GM12878 (cell line): ENCODE measurements at regions not wholly inside any gene's neighbourhood (a gene's known extent, or its start where the extent isn't known, plus 50 kb on each side); places are given as distances from the start of the nearest gene placed in this dataset.

Experiments
- ATAC-seq: fragments of 200-7000 bp; cut with Tn5 transposase; 3 replicates; pipeline ENCODE4 v1.9.1; 2020; ENCODE audit warnings: mild to moderate bottlenecking, moderate library complexity
- BruUV-seq: library from RNA; stranded (reverse); fragments of 400-500 nt; replicated peaks from 2 replicates; lab custom pipeline; 2021; lab: Mats Ljungman, UMichigan
- CTCF ChIA-PET: fragments of 300-600 bp; sonication (Branson Sonifier 250); formaldehyde crosslinking; extraction: SDS; loops from one replicate; lab custom pipeline; 2021; ENCODE audit warnings: inconsistent platforms; lab: Yijun Ruan, JAX
- POLR2A ChIA-PET: fragments of 350-600 bp; formaldehyde crosslinking; extraction: SDS; loops from one replicate; lab custom pipeline; 2021; ENCODE audit warnings: inconsistent platforms; lab: Charles Lee
- RAD21 ChIA-PET: fragments of 300-600 bp; sonication (Branson Sonifier 250); formaldehyde crosslinking; loops from one replicate; lab custom pipeline; 2023; ENCODE audit warnings: antibody characterized with exemption; ENCODE audit not compliant: unreplicated experiment; lab: Charles Lee
- SMC1A ChIA-PET: fragments of 300-600 bp; sonication (Branson Sonifier 250); formaldehyde crosslinking; loops from one replicate; lab custom pipeline; 2023; ENCODE audit not compliant: unreplicated experiment, uncharacterized antibody; lab: Charles Lee
- DNase-seq: peaks from one replicate; pipeline ENCODE4 v3.0.0-alpha.2; 2011; ENCODE audit warnings: low read depth, low spot score
- FAIRE-seq: peaks from 3 replicates; lab custom pipeline; 2011; peaks lifted over from hg19 to GRCh38; lab: Jason Lieb, UNC
- H2AFZ ChIP-seq: 2 replicates; pipeline ENCODE4 v1.6.0; 2011; ENCODE audit warnings: low read depth, low read length, control low read depth; ENCODE audit not compliant: control insufficient read depth
- H3K27ac ChIP-seq: 2 replicates; pipeline ENCODE4 v1.5.1; 2011; ENCODE audit warnings: control low read depth; ENCODE audit not compliant: control insufficient read depth, insufficient read depth
- H3K27me3 ChIP-seq, 2 experiments: replicated peaks in 1 of 2; 2 replicates each; pipeline versions ENCODE4 v1.6.0 to v1.6.1; 2011; ENCODE audit warnings: low read length in 1 of 2; ENCODE audit not compliant: control insufficient read depth in 2 of 2, insufficient read depth in 2 of 2
- H3K36me3 ChIP-seq, 2 experiments: 2 replicates each; pipeline ENCODE4 v1.5.1; 2011; ENCODE audit warnings: low read length in 1 of 2; ENCODE audit not compliant: control insufficient read depth in 2 of 2, insufficient read depth in 2 of 2
- H3K4me1 ChIP-seq: 2 replicates; pipeline ENCODE4 v1.6.1; 2011; ENCODE audit warnings: mild to moderate bottlenecking, low read length, moderate library complexity, mixed read lengths; ENCODE audit not compliant: control insufficient read depth, insufficient read depth
- H3K4me2 ChIP-seq: 2 replicates; pipeline ENCODE4 v1.6.0; 2011; ENCODE audit warnings: control low read depth; ENCODE audit not compliant: control insufficient read depth, insufficient read depth
- H3K4me3 ChIP-seq: fragments of 200-600 bp; sonication (generic); 2 replicates; pipeline ENCODE4 v1.5.1; 2016
- H3K79me2 ChIP-seq: 2 replicates; pipeline ENCODE4 v1.6.0; 2011; ENCODE audit warnings: low read length; ENCODE audit not compliant: control insufficient read depth, insufficient read depth
- H3K9ac ChIP-seq: 2 replicates; pipeline ENCODE4 v1.8.0; 2011; ENCODE audit warnings: low read length, control low read depth, mixed read lengths; ENCODE audit not compliant: control insufficient read depth, insufficient read depth
- H3K9me3 ChIP-seq: replicated peaks from 3 replicates; pipeline ENCODE4 v1.5.1; 2011; ENCODE audit warnings: mild to moderate bottlenecking, low read length; ENCODE audit not compliant: control insufficient read depth, insufficient read depth
- H4K20me1 ChIP-seq: 2 replicates; pipeline ENCODE4 v1.6.0; 2011; ENCODE audit not compliant: control insufficient read depth, insufficient read depth
- DPF2 ChIP-seq: fragments of 450-650 bp; IDR thresholded peaks from 2 replicates; pipeline ENCODE4 v1.6.1; 2017; ENCODE audit warnings: mild to moderate bottlenecking
- EP300 ChIP-seq, 2 experiments: fragments of 150-350 bp in 1 of 2; IDR thresholded peaks; 2 replicates each; pipeline ENCODE4 v1.6.1; 2011 to 2012; ENCODE audit warnings: low read depth in 2 of 2, low read length in 2 of 2, borderline replicate concordance in 1 of 2, improper control_type of control experiment in 1 of 2, inconsistent platforms in 1 of 2; ENCODE audit not compliant: control insufficient read depth in 1 of 2
- FOXK2 ChIP-seq: fragments of 450-650 bp; IDR thresholded peaks from 2 replicates; pipeline ENCODE4 v1.6.1; 2017; ENCODE audit warnings: mild to moderate bottlenecking, moderate library complexity
- GABPA ChIP-seq: IDR thresholded peaks from 2 replicates; pipeline ENCODE4 v1.6.1; 2014; ENCODE audit warnings: antibody characterized with exemption, low read depth, mild to moderate bottlenecking, inconsistent platforms
- HDAC6 ChIP-seq: fragments of 200-600 bp; sonication (generic); IDR thresholded peaks from one replicate; pipeline ENCODE4 v1.8.0; 2017; ENCODE audit warnings: antibody characterized with exemption; ENCODE audit not compliant: unreplicated experiment
- HDGF ChIP-seq: fragments of 450-650 bp; IDR thresholded peaks from 2 replicates; pipeline ENCODE4 v1.6.1; 2016; ENCODE audit warnings: antibody characterized with exemption
- LARP7 ChIP-seq: fragments of 450-650 bp; IDR thresholded peaks from 2 replicates; pipeline ENCODE4 v1.6.1; 2017; ENCODE audit warnings: mild to moderate bottlenecking
- MXI1 ChIP-seq: fragments of 150-350 bp; IDR thresholded peaks from 2 replicates; pipeline ENCODE4 v1.6.1; 2011; ENCODE audit warnings: low read depth, mild to moderate bottlenecking, inconsistent platforms, low read length, improper control_type of control experiment
- NRF1 ChIP-seq: conservative IDR thresholded peaks from 2 replicates; pipeline ENCODE4 v1.6.1; 2011; ENCODE audit warnings: mild to moderate bottlenecking, low read depth, low read length, improper control_type of control experiment
- PAX8 ChIP-seq: fragments of 450-650 bp; IDR thresholded peaks from 2 replicates; pipeline ENCODE4 v1.6.1; 2017; ENCODE audit warnings: mild to moderate bottlenecking, moderate library complexity
- PML ChIP-seq: IDR thresholded peaks from 2 replicates; pipeline ENCODE4 v1.6.1; 2012; ENCODE audit warnings: low read length, inconsistent platforms
- POLR2A ChIP-seq: IDR thresholded peaks from 2 replicates; pipeline ENCODE4 v1.6.1; 2011; ENCODE audit warnings: low read depth, mild to moderate bottlenecking, low read length
- ZBTB11 ChIP-seq: fragments of 450-650 bp; formaldehyde crosslinking; IDR thresholded peaks from 2 replicates; pipeline ENCODE4 v1.5.0; 2022; ENCODE audit warnings: mild to moderate bottlenecking, missing genetic modification characterization
- ZSCAN29 ChIP-seq: fragments of 450-650 bp; IDR thresholded peaks from 2 replicates; pipeline ENCODE4 v1.6.1; 2017; ENCODE audit warnings: mild to moderate bottlenecking, moderate library complexity
- WGBS: methylation state at CpG from one replicate; pipeline ENCODE4 v1.1.6; 2016; ENCODE audit warnings: low lambda C conversion rate; ENCODE audit not compliant: insufficient replicate concordance, insufficient coverage; ENCODE audit errors: missing lambda C conversion rate; 5-methylcytosine and 5-hydroxymethylcytosine counted together
- in situ Hi-C: fragments of 300-500 bp; cut with MboI; formaldehyde crosslinking; loops from 9 replicates; pipeline ENCODE4 v1.14.3; 2018; ENCODE audit warnings: mixed read lengths
- intact Hi-C: fragments of 100-400 bp; cut with micrococcal nuclease; formaldehyde crosslinking; loops from one replicate; pipeline ENCODE4 v1.14.2; 2022; ENCODE audit not compliant: unreplicated experiment
- TF ChIP-seq, protein P1 (sequence below): fragments of 450-650 bp; IDR thresholded peaks from 2 replicates; pipeline ENCODE4 v1.6.1; 2017; ENCODE audit warnings: mild to moderate bottlenecking, moderate library complexity
- TF ChIP-seq, protein P2 (sequence below), 3 experiments: IDR thresholded peaks in 2 of 3; conservative IDR thresholded peaks in 1 of 3; 2 replicates each; pipeline ENCODE4 v1.5.1; 2011; ENCODE audit warnings: low read depth in 3 of 3, low read length in 3 of 3, mild to moderate bottlenecking in 3 of 3, control low read depth in 2 of 3, moderate library complexity in 2 of 3, inconsistent platforms in 1 of 3, mixed read lengths in 1 of 3; ENCODE audit not compliant: control insufficient read depth in 2 of 3, insufficient read depth in 1 of 3; ENCODE audit errors: extremely low read depth in 1 of 3

DNA sequence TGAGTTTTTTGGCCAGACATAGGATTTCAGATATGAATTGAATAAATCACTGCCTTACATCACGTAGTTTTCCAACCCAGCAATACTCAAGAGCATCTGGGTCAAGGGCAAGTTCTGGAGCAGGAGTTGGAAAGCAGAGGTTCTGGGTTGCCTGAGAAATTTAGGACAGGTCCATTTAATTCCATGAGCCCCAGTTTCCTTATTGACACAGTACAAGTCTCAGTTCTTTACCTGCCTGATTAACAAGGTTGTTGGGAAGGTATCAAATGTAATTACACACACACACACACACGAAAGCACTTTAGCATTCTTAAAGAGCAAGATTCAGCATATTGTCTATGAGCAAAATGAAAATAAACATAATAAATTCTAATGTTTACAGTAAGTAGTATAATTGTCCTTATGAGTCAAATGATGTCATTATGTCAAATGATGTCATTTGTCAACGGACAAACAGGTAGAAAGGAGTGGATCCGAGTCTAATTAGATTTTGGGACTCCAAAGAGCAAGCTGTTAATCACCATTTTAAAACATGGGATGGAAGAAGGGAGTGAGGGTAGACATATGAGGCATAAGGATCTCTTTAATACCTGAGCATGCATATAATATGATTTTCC lies 268.4 kb upstream of the ARGLU1 start:
- Histone ChIP-seq H3K9me3 (no peaks in the 10 kb centered on the region), H3K36me3 (no peaks in the 10 kb centered on the region), H2AFZ (no peak overlapping the region), H3K27ac (no peak overlapping the region), H4K20me1 (no peaks in the 10 kb centered on the region), H3K4me2 (no peak overlapping the region), H3K27me3 (no peaks in the 10 kb centered on the region), H3K4me3 (no peak overlapping the region), H3K4me1 (no peaks in the 10 kb centered on the region), H3K79me2 (no peaks in the 10 kb centered on the region), H3K9ac (no peak overlapping the region)
- POLR2A ChIA-PET, result no interaction called here
- SMC1A ChIA-PET, result no interaction called here
- intact Hi-C loops, result no loop called here
- WGBS, result 2% methylated on average over 4 of the region's 4 CpGs
- CTCF ChIA-PET, result no interaction called here
- DNase-seq (no peak), ATAC-seq (no peak), FAIRE-seq (no peak)
- no TSS peak for BruUV-seq
- RAD21 ChIA-PET, result no interaction called here
- in situ Hi-C loops, result no loop called here
- TF ChIP-seq MXI1 (no peak), GABPA (no peak), HDAC6 (no peak), EP300 (IDR thresholded peaks at IDR 0.05; ENCODE audit: borderline replicate concordance in 1 of 2, control insufficient read depth in 1 of 2, low read depth in 2 of 2, low read length in 2 of 2) (no peak), FOXK2 (no peak), LARP7 (no peak), POLR2A (no peak), PML (no peak), ZBTB11 (CRISPR knock-in tag) (no peak), DPF2 (no peak), NRF1 (no peak), HDGF (no peak), PAX8 (no peak), ZSCAN29 (no peak)
- TF ChIP-seq, protein P1, sequence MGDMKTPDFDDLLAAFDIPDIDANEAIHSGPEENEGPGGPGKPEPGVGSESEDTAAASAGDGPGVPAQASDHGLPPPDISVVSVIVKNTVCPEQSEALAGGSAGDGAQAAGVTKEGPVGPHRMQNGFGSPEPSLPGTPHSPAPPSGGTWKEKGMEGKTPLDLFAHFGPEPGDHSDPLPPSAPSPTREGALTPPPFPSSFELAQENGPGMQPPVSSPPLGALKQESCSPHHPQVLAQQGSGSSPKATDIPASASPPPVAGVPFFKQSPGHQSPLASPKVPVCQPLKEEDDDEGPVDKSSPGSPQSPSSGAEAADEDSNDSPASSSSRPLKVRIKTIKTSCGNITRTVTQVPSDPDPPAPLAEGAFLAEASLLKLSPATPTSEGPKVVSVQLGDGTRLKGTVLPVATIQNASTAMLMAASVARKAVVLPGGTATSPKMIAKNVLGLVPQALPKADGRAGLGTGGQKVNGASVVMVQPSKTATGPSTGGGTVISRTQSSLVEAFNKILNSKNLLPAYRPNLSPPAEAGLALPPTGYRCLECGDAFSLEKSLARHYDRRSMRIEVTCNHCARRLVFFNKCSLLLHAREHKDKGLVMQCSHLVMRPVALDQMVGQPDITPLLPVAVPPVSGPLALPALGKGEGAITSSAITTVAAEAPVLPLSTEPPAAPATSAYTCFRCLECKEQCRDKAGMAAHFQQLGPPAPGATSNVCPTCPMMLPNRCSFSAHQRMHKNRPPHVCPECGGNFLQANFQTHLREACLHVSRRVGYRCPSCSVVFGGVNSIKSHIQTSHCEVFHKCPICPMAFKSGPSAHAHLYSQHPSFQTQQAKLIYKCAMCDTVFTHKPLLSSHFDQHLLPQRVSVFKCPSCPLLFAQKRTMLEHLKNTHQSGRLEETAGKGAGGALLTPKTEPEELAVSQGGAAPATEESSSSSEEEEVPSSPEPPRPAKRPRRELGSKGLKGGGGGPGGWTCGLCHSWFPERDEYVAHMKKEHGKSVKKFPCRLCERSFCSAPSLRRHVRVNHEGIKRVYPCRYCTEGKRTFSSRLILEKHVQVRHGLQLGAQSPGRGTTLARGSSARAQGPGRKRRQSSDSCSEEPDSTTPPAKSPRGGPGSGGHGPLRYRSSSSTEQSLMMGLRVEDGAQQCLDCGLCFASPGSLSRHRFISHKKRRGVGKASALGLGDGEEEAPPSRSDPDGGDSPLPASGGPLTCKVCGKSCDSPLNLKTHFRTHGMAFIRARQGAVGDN, result no peak
- TF ChIP-seq, protein P2, sequence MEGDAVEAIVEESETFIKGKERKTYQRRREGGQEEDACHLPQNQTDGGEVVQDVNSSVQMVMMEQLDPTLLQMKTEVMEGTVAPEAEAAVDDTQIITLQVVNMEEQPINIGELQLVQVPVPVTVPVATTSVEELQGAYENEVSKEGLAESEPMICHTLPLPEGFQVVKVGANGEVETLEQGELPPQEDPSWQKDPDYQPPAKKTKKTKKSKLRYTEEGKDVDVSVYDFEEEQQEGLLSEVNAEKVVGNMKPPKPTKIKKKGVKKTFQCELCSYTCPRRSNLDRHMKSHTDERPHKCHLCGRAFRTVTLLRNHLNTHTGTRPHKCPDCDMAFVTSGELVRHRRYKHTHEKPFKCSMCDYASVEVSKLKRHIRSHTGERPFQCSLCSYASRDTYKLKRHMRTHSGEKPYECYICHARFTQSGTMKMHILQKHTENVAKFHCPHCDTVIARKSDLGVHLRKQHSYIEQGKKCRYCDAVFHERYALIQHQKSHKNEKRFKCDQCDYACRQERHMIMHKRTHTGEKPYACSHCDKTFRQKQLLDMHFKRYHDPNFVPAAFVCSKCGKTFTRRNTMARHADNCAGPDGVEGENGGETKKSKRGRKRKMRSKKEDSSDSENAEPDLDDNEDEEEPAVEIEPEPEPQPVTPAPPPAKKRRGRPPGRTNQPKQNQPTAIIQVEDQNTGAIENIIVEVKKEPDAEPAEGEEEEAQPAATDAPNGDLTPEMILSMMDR (IDR thresholded peaks at IDR 0.05 in 2 of 3, conservative IDR thresholded peaks at IDR 0.05 in 1 of 3; ENCODE audit: control insufficient read depth in 2 of 3, extremely low read depth in 1 of 3, insufficient read depth in 1 of 3, low read depth in 3 of 3, low read length in 3 of 3), result no peak
